Fibroblast of the conjunctiva (primary cell): ENCODE measurements at regions not wholly inside any gene's neighbourhood (a gene's known extent, or its start where the extent isn't known, plus 50 kb on each side); places are given as distances from the start of the nearest gene placed in this dataset.

ENCODE experiments used
- DNase-seq: peaks from one replicate; pipeline ENCODE4 v3.0.0-alpha.2; 2010; ENCODE audit warnings: low read depth

- no peak for DNase-seq
Observed at GRCh38 chr4:152235718-152236117, 300.2 kb downstream of the FBXW7 start.

GRCh38 chr4:152234571-152234970, 301.3 kb downstream of the FBXW7 start:
- DNase-seq = no peak

GRCh38 chr4:152232271-152232670, 303.6 kb downstream of the FBXW7 start:
- DNase-seq = no peak

GRCh38 chr4:152229782-152230289, 306.1 kb downstream of the FBXW7 start:
- DNase-seq = no peak

GRCh38 chr4:152225680-152226079, 310.2 kb downstream of the FBXW7 start:
- no peak for DNase-seq

- no peak for DNase-seq
Observed at GRCh38 chr4:152224721-152225420, 311.0 kb downstream of the FBXW7 start.

GRCh38 chr4:152224223-152224622, 311.7 kb downstream of the FBXW7 start:
- no peak for DNase-seq

GRCh38 chr4:152223600-152223999, 312.3 kb downstream of the FBXW7 start:
- DNase-seq = no peak

GRCh38 chr4:152221816-152222516, 313.9 kb downstream of the FBXW7 start:
- DNase-seq = no peak

- DNase-seq = no peak
Observed at GRCh38 chr4:152220201-152220666, 315.7 kb downstream of the FBXW7 start.

GRCh38 chr4:152218576-152218975, 317.3 kb downstream of the FBXW7 start:
- no peak for DNase-seq

GRCh38 chr4:152217896-152218295, 318.0 kb downstream of the FBXW7 start:
- DNase-seq = no peak

- DNase-seq = no peak
Observed at GRCh38 chr4:152211936-152212653, 323.8 kb downstream of the FBXW7 start.

- no peak for DNase-seq
Observed at GRCh38 chr4:152209772-152210493, 326.0 kb downstream of the FBXW7 start.

- no peak for DNase-seq
Observed at GRCh38 chr4:152207378-152207720, 328.5 kb downstream of the FBXW7 start.

GRCh38 chr4:152206646-152207377, 329.1 kb downstream of the FBXW7 start:
- no peak for DNase-seq

- DNase-seq = no peak
Observed at GRCh38 chr4:152206185-152206584, 329.7 kb downstream of the FBXW7 start.

- no peak for DNase-seq
Observed at GRCh38 chr4:152202415-152202814, 333.5 kb downstream of the FBXW7 start.

GRCh38 chr4:152200511-152201333, 335.2 kb downstream of the FBXW7 start:
- DNase-seq = no peak

GRCh38 chr4:152197211-152197610, 338.7 kb downstream of the FBXW7 start:
- DNase-seq = no peak

GRCh38 chr4:152195888-152196287, 340.0 kb downstream of the FBXW7 start:
- DNase-seq = no peak
